ENCODE measurements at regions not wholly inside any gene's neighbourhood (a gene's known extent, or its start where the extent isn't known, plus 50 kb on each side); places are given as distances from the start of the nearest gene placed in this dataset.

DNA sequence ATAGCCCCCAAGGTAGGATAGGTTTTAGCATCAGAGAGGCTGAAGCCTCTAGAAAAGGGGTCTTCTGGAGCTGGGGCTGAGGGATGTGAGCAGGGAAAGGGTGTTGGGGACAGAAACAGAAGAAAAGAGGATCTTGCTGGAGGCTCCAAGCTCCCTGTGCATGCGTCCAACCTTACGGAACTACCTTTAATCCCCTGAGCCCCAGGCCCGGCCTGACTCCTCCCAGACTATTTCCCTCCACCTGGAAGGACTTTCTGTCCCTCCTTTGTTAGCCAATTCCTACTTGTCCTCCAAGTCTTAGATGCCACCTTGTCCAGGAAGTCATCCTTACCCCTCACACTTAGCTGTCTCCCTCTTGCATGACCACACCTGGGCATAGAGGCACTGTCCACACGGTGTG, 50.0 kb upstream of the VPS8 start:
- peaks cover 47% of the 10 kb centered on the region for H3K4me1 ChIP-seq
- H3K4me3 ChIP-seq = no peak overlapping the region
- no peaks in the 10 kb centered on the region for H3K9me3 ChIP-seq
- H3K4me2 ChIP-seq = peak overlapping the region; percentile 42; the same call in 1 of the 2 replicates
- no peaks in the 10 kb centered on the region for H4K20me1 ChIP-seq
- no peaks in the 10 kb centered on the region for H3K36me3 ChIP-seq
- no peak overlapping the region for H3K27ac ChIP-seq
- no peak for TF ChIP-seq Cebpa-rat (IDR thresholded peaks at IDR 0.05)
- H3K9ac ChIP-seq = no peak overlapping the region
- no peaks in the 10 kb centered on the region for H3K27me3 ChIP-seq
